ENCODE measurements at regions not wholly inside any gene's neighbourhood (a gene's known extent, or its start where the extent isn't known, plus 50 kb on each side); places are given as distances from the start of the nearest gene placed in this dataset.

- no peak for TF ChIP-seq CTCF (conservative IDR thresholded peaks at IDR 0.05; ENCODE audit: low read depth in 2 of 2)
- no peak for TF ChIP-seq ZNF331 (CRISPR knock-in tag; IDR thresholded peaks at IDR 0.05; ENCODE audit: low read depth)
- TF ChIP-seq POLR2AphosphoS5 (IDR thresholded peaks at IDR 0.05; ENCODE audit: low read depth): no peak
- TF ChIP-seq EZH2phosphoT487 (IDR thresholded peaks at IDR 0.05; ENCODE audit: unreplicated experiment): no peak
- TF ChIP-seq, protein P1, sequence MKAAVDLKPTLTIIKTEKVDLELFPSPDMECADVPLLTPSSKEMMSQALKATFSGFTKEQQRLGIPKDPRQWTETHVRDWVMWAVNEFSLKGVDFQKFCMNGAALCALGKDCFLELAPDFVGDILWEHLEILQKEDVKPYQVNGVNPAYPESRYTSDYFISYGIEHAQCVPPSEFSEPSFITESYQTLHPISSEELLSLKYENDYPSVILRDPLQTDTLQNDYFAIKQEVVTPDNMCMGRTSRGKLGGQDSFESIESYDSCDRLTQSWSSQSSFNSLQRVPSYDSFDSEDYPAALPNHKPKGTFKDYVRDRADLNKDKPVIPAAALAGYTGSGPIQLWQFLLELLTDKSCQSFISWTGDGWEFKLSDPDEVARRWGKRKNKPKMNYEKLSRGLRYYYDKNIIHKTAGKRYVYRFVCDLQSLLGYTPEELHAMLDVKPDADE (IDR thresholded peaks at IDR 0.05): no peak
- no peak for TF ChIP-seq EZH2 (IDR thresholded peaks at IDR 0.05; ENCODE audit: low read depth, unreplicated experiment)
- TF ChIP-seq ZNF114 (CRISPR knock-in tag; IDR thresholded peaks at IDR 0.05): no peak
- no peak for TF ChIP-seq JUNB (IDR thresholded peaks at IDR 0.05; ENCODE audit: unreplicated experiment)
- TF ChIP-seq, protein P2, sequence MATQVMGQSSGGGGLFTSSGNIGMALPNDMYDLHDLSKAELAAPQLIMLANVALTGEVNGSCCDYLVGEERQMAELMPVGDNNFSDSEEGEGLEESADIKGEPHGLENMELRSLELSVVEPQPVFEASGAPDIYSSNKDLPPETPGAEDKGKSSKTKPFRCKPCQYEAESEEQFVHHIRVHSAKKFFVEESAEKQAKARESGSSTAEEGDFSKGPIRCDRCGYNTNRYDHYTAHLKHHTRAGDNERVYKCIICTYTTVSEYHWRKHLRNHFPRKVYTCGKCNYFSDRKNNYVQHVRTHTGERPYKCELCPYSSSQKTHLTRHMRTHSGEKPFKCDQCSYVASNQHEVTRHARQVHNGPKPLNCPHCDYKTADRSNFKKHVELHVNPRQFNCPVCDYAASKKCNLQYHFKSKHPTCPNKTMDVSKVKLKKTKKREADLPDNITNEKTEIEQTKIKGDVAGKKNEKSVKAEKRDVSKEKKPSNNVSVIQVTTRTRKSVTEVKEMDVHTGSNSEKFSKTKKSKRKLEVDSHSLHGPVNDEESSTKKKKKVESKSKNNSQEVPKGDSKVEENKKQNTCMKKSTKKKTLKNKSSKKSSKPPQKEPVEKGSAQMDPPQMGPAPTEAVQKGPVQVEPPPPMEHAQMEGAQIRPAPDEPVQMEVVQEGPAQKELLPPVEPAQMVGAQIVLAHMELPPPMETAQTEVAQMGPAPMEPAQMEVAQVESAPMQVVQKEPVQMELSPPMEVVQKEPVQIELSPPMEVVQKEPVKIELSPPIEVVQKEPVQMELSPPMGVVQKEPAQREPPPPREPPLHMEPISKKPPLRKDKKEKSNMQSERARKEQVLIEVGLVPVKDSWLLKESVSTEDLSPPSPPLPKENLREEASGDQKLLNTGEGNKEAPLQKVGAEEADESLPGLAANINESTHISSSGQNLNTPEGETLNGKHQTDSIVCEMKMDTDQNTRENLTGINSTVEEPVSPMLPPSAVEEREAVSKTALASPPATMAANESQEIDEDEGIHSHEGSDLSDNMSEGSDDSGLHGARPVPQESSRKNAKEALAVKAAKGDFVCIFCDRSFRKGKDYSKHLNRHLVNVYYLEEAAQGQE (IDR thresholded peaks at IDR 0.05; ENCODE audit: unreplicated experiment): no peak
- TF ChIP-seq CREB1 (CRISPR knock-in tag; IDR thresholded peaks at IDR 0.05; ENCODE audit: low read depth): no peak
Observed at GRCh38 chr20:41774291-41774690, 156.1 kb upstream of the CHD6 start.
